SKM-1 (cell line): ENCODE measurements at regions not wholly inside any gene's neighbourhood (a gene's known extent, or its start where the extent isn't known, plus 50 kb on each side); places are given as distances from the start of the nearest gene placed in this dataset.
"Not testable (repeated sequence)": the region's sequence is repeated elsewhere in the genome, so short reads cannot be mapped to it uniquely, and the experiment has no call there.

Source experiments
- DNase-seq: peaks from one replicate; lab custom pipeline; 2025; ENCODE audit not compliant: unreplicated experiment; lab: John Stamatoyannopoulos, UW

GRCh38 chr4:10388146-10388545 is 69.1 kb downstream of the ZNF518B start:
- not testable (repeated sequence) for DNase-seq

- no peak for DNase-seq
Measured at GRCh38 chr4:10385994-10386394, 71.2 kb downstream of the ZNF518B start.

GRCh38 chr4:10384974-10385373 is 72.3 kb downstream of the ZNF518B start:
- no peak for DNase-seq

- DNase-seq = no peak
Measured at GRCh38 chr4:10383417-10383816, 73.8 kb downstream of the ZNF518B start.

- DNase-seq = not testable (repeated sequence)
Measured at GRCh38 chr4:10382171-10382570, 75.1 kb downstream of the ZNF518B start.

- DNase-seq = no peak
Measured at GRCh38 chr4:10381146-10381545, 76.1 kb downstream of the ZNF518B start.

- DNase-seq = no peak
Measured at GRCh38 chr4:10380735-10381134, 76.5 kb downstream of the ZNF518B start.

GRCh38 chr4:10371869-10372471 is 85.3 kb downstream of the ZNF518B start:
- DNase-seq = no peak

- no peak for DNase-seq
Measured at GRCh38 chr4:10371121-10371520, 86.1 kb downstream of the ZNF518B start.

- no peak for DNase-seq
Measured at GRCh38 chr4:10369517-10369916, 87.7 kb downstream of the ZNF518B start.

GRCh38 chr4:10366628-10367027 is 90.6 kb downstream of the ZNF518B start:
- DNase-seq = no peak

- no peak for DNase-seq
Measured at GRCh38 chr4:10364194-10364593, 93.0 kb downstream of the ZNF518B start.

GRCh38 chr4:10354746-10355145 is 102.5 kb downstream of the ZNF518B start:
- DNase-seq = no peak

GRCh38 chr4:10354225-10354624 is 103.0 kb downstream of the ZNF518B start:
- no peak for DNase-seq

- DNase-seq = no peak
Measured at GRCh38 chr4:10353110-10353509, 104.1 kb downstream of the ZNF518B start.

GRCh38 chr4:10348241-10348640 is 109.0 kb downstream of the ZNF518B start:
- DNase-seq = no peak

GRCh38 chr4:10347815-10348214 is 109.4 kb downstream of the ZNF518B start:
- DNase-seq = no peak

- no peak for DNase-seq
Measured at GRCh38 chr4:10347281-10347795, 109.9 kb downstream of the ZNF518B start.

GRCh38 chr4:10346023-10346422 is 111.2 kb downstream of the ZNF518B start:
- DNase-seq = no peak

GRCh38 chr4:10345381-10345784 is 111.8 kb downstream of the ZNF518B start:
- DNase-seq = no peak

- DNase-seq = no peak
Measured at GRCh38 chr4:10344824-10345223, 112.4 kb downstream of the ZNF518B start.

GRCh38 chr4:10343656-10344055 is 113.6 kb downstream of the ZNF518B start:
- no peak for DNase-seq

GRCh38 chr4:10342866-10343265 is 114.4 kb downstream of the ZNF518B start:
- no peak for DNase-seq
